Suprapubic skin (tissue), 4 donors: ENCODE measurements at regions not wholly inside any gene's neighbourhood (a gene's known extent, or its start where the extent isn't known, plus 50 kb on each side); places are given as distances from the start of the nearest gene placed in this dataset.

ENCODE experiments used
- CTCF ChIP-seq, 2 donors: fragments of 200-600 bp in 1 of 2; fragments of 450-650 bp in 1 of 2; sonication (generic) in 1 of 2; IDR thresholded peaks; one replicate each; pipeline ENCODE4 v1.5.1; 2016 to 2019; ENCODE audit warnings: antibody characterized with exemption in 2 of 2, mild to moderate bottlenecking in 1 of 2, moderate library complexity in 1 of 2
- EP300 ChIP-seq: sonication (generic); formaldehyde crosslinking; IDR thresholded peaks from one replicate; pipeline ENCODE4 v1.6.1; 2017; ENCODE audit warnings: antibody characterized with exemption
- POLR2AphosphoS5 ChIP-seq, 3 donors: sonication (generic); formaldehyde crosslinking; IDR thresholded peaks; one replicate each; pipeline ENCODE4 v1.6.1; 2017; ENCODE audit warnings: antibody characterized with exemption in 3 of 3

GRCh38 chr11:80990885-80991284 lies 1550.1 kb upstream of the TENM4 start:
- TF ChIP-seq CTCF (IDR thresholded peaks at IDR 0.05) = no peak
- TF ChIP-seq POLR2AphosphoS5 (IDR thresholded peaks at IDR 0.05) = no peak
- no peak for TF ChIP-seq EP300
